MG63 (cell line): ENCODE measurements at regions not wholly inside any gene's neighbourhood (a gene's known extent, or its start where the extent isn't known, plus 50 kb on each side); places are given as distances from the start of the nearest gene placed in this dataset.
"Not testable (repeated sequence)": the region's sequence is repeated elsewhere in the genome, so short reads cannot be mapped to it uniquely, and the experiment has no call there.

Experiments
- DNase-seq: peaks from one replicate; pipeline ENCODE4 v3.0.0-alpha.2; 2020
- H3K27me3 ChIP-seq: fragments of 250-450 bp; sonication (Bioruptor Pico); 2 replicates; pipeline ENCODE4 v1.5.1; 2020; ENCODE audit warnings: mild to moderate bottlenecking, moderate library complexity
- H3K36me3 ChIP-seq: fragments of 250-450 bp; sonication (Bioruptor Pico); 2 replicates; pipeline ENCODE4 v1.5.1; 2020; ENCODE audit warnings: mild to moderate bottlenecking, moderate library complexity
- H3K4me3 ChIP-seq: fragments of 250-450 bp; sonication (Bioruptor Pico); 2 replicates; pipeline ENCODE4 v1.5.1; 2020; ENCODE audit warnings: mild to moderate bottlenecking, moderate library complexity
- H3K9me3 ChIP-seq: fragments of 250-450 bp; sonication (Bioruptor Pico); 2 replicates; pipeline ENCODE4 v1.5.1; 2020; ENCODE audit warnings: mild to moderate bottlenecking, moderate library complexity

GRCh38 chr2:189298038-189298437 lies 118.5 kb upstream of the COL5A2 start:
- no peak for DNase-seq
- H3K4me3 ChIP-seq: no peak overlapping the region
- H3K36me3 ChIP-seq: no peaks in the 10 kb centered on the region
- H3K9me3 ChIP-seq: peaks cover 2% of the 10 kb centered on the region; the same call in 1 of the 2 replicates
- H3K27me3 ChIP-seq: no peaks in the 10 kb centered on the region

- Histone ChIP-seq H3K36me3 (no peaks in the 10 kb centered on the region), H3K9me3 (peaks cover 2% of the 10 kb centered on the region; the same call in 1 of the 2 replicates), H3K4me3 (no peak overlapping the region), H3K27me3 (no peaks in the 10 kb centered on the region)
- DNase-seq: no peak
Measured at GRCh38 chr2:189298481-189298880, 118.9 kb upstream of the COL5A2 start.

- Histone ChIP-seq H3K9me3 (peaks cover 2% of the 10 kb centered on the region; the same call in 1 of the 2 replicates), H3K4me3 (no peak overlapping the region), H3K27me3 (no peaks in the 10 kb centered on the region), H3K36me3 (no peaks in the 10 kb centered on the region)
- no peak for DNase-seq
Measured at GRCh38 chr2:189299974-189300373, 120.4 kb upstream of the COL5A2 start.

GRCh38 chr2:189300916-189301315 lies 121.4 kb upstream of the COL5A2 start:
- Histone ChIP-seq H3K9me3 (peaks cover 2% of the 10 kb centered on the region; the same call in 1 of the 2 replicates), H3K36me3 (no peaks in the 10 kb centered on the region), H3K4me3 (no peak overlapping the region), H3K27me3 (no peaks in the 10 kb centered on the region)
- no peak for DNase-seq

- no peaks in the 10 kb centered on the region for H3K27me3 ChIP-seq
- DNase-seq: no peak
- no peak overlapping the region for H3K4me3 ChIP-seq
- no peaks in the 10 kb centered on the region; the same call in 1 of the 2 replicates for H3K36me3 ChIP-seq
- no peaks in the 10 kb centered on the region; the same call in 1 of the 2 replicates for H3K9me3 ChIP-seq
Measured at GRCh38 chr2:189302274-189302948, 122.8 kb upstream of the COL5A2 start.

GRCh38 chr2:189304360-189304759 lies 124.8 kb upstream of the COL5A2 start:
- no peaks in the 10 kb centered on the region; the same call in 1 of the 2 replicates for H3K36me3 ChIP-seq
- H3K27me3 ChIP-seq: no peaks in the 10 kb centered on the region
- H3K4me3 ChIP-seq: no peak overlapping the region
- no peak for DNase-seq
- H3K9me3 ChIP-seq: no peaks in the 10 kb centered on the region; the same call in 1 of the 2 replicates

GRCh38 chr2:189305291-189305943 lies 125.9 kb upstream of the COL5A2 start:
- no peak for DNase-seq
- Histone ChIP-seq H3K4me3 (no peak overlapping the region), H3K27me3 (no peaks in the 10 kb centered on the region)

GRCh38 chr2:189306525-189306924 lies 127.0 kb upstream of the COL5A2 start:
- H3K4me3 ChIP-seq: no peak overlapping the region
- H3K27me3 ChIP-seq: no peaks in the 10 kb centered on the region
- DNase-seq: no peak
- H3K9me3 ChIP-seq: no peaks in the 10 kb centered on the region; the same call in 1 of the 2 replicates
- H3K36me3 ChIP-seq: no peaks in the 10 kb centered on the region; the same call in 1 of the 2 replicates

More at GRCh38 chr2:189305291-189305943, 125.9 kb upstream of the COL5A2 start:
- no peaks in the 10 kb centered on the region; the same call in 1 of the 2 replicates for H3K36me3 ChIP-seq
- no peaks in the 10 kb centered on the region; the same call in 1 of the 2 replicates for H3K9me3 ChIP-seq

- no peaks in the 10 kb centered on the region; the same call in 1 of the 2 replicates for H3K9me3 ChIP-seq
- no peaks in the 10 kb centered on the region for H3K27me3 ChIP-seq
- no peak overlapping the region for H3K4me3 ChIP-seq
- no peak for DNase-seq
- no peaks in the 10 kb centered on the region; the same call in 1 of the 2 replicates for H3K36me3 ChIP-seq
Measured at GRCh38 chr2:189308056-189308790, 128.7 kb upstream of the COL5A2 start.

GRCh38 chr2:189309331-189309730 lies 129.8 kb upstream of the COL5A2 start:
- DNase-seq: no peak
- Histone ChIP-seq H3K9me3 (no peaks in the 10 kb centered on the region; the same call in 1 of the 2 replicates), H3K4me3 (no peak overlapping the region), H3K36me3 (no peaks in the 10 kb centered on the region; the same call in 1 of the 2 replicates), H3K27me3 (no peaks in the 10 kb centered on the region)

GRCh38 chr2:189312211-189312610 lies 129.1 kb upstream of the WDR75 start:
- no peaks in the 10 kb centered on the region for H3K36me3 ChIP-seq
- H3K9me3 ChIP-seq: no peaks in the 10 kb centered on the region; the same call in 1 of the 2 replicates
- H3K4me3 ChIP-seq: no peak overlapping the region
- no peaks in the 10 kb centered on the region for H3K27me3 ChIP-seq
- no peak for DNase-seq

GRCh38 chr2:189312643-189313042 lies 128.6 kb upstream of the WDR75 start:
- DNase-seq: no peak
- Histone ChIP-seq H3K9me3 (no peaks in the 10 kb centered on the region; the same call in 1 of the 2 replicates), H3K4me3 (no peak overlapping the region), H3K27me3 (no peaks in the 10 kb centered on the region), H3K36me3 (no peaks in the 10 kb centered on the region)

- Histone ChIP-seq H3K36me3 (no peaks in the 10 kb centered on the region), H3K9me3 (peaks cover 15% of the 10 kb centered on the region)
- DNase-seq: no peak
Measured at GRCh38 chr2:189318761-189319160, 122.5 kb upstream of the WDR75 start.

GRCh38 chr2:189319424-189319823 lies 121.8 kb upstream of the WDR75 start:
- H3K36me3 ChIP-seq, DNase-seq, H3K4me3 ChIP-seq, H3K27me3 ChIP-seq: not testable (repeated sequence)
- H3K9me3 ChIP-seq: peaks cover 19% of the 10 kb centered on the region

More at GRCh38 chr2:189318761-189319160, 122.5 kb upstream of the WDR75 start:
- Histone ChIP-seq H3K4me3 (no peak overlapping the region), H3K27me3 (no peaks in the 10 kb centered on the region)

- no peaks in the 10 kb centered on the region for H3K36me3 ChIP-seq
- H3K27me3 ChIP-seq: no peaks in the 10 kb centered on the region
- H3K4me3 ChIP-seq: no peak overlapping the region
- peaks cover 12% of the 10 kb centered on the region; the same call in 1 of the 2 replicates for H3K9me3 ChIP-seq
- DNase-seq: peak; percentile 31
Measured at GRCh38 chr2:189327879-189328847, 113.1 kb upstream of the WDR75 start.

- Histone ChIP-seq H3K4me3 (no peak overlapping the region), H3K27me3 (no peaks in the 10 kb centered on the region), H3K36me3 (no peaks in the 10 kb centered on the region), H3K9me3 (peaks cover 12% of the 10 kb centered on the region; the same call in 1 of the 2 replicates)
- no peak for DNase-seq
Measured at GRCh38 chr2:189328848-189329245, 112.4 kb upstream of the WDR75 start.
